Ishikawa (cell line): ENCODE measurements at regions not wholly inside any gene's neighbourhood (a gene's known extent, or its start where the extent isn't known, plus 50 kb on each side); places are given as distances from the start of the nearest gene placed in this dataset.

Experiments
- EGR1 ChIP-seq: IDR thresholded peaks from 2 replicates; pipeline ENCODE4 v1.6.1; 2012
- FOXM1 ChIP-seq: IDR thresholded peaks from 2 replicates; pipeline ENCODE4 v1.6.1; 2012; ENCODE audit warnings: low read depth, borderline replicate concordance
- TAF1 ChIP-seq: IDR thresholded peaks from 2 replicates; pipeline ENCODE4 v1.6.1; 2012; ENCODE audit warnings: low read depth, mild to moderate bottlenecking
- TCF12 ChIP-seq: IDR thresholded peaks from 2 replicates; pipeline ENCODE4 v1.6.1; 2012; ENCODE audit warnings: low read depth
- TF ChIP-seq, protein P1 (sequence below): IDR thresholded peaks from 2 replicates; pipeline ENCODE4 v1.6.1; 2012; ENCODE audit warnings: low read depth, mild to moderate bottlenecking

DNA sequence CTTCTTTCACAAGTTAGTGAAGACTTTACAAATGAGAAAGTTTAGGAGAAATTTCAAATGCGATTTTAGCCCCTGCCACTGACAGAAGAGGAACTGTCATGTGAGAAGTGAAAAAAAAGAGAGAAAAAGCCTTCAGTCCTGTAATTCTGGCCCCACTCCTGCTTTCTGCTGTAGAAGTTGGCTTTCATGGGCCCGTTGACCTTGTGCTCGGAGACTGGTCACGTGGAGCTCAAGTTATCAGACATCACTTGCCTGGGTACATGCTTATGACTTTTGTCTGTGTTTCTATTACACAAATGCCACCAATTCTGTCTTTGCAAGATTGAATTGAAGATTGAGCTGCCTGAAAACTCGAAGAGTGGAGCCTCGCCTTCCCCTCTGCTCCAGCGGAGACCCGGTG lies 749.9 kb downstream of the BCL11A start:
- no peak for TF ChIP-seq EGR1
- no peak for TF ChIP-seq FOXM1
- TF ChIP-seq TAF1: no peak
- no peak for TF ChIP-seq TCF12
- TF ChIP-seq, protein P1, sequence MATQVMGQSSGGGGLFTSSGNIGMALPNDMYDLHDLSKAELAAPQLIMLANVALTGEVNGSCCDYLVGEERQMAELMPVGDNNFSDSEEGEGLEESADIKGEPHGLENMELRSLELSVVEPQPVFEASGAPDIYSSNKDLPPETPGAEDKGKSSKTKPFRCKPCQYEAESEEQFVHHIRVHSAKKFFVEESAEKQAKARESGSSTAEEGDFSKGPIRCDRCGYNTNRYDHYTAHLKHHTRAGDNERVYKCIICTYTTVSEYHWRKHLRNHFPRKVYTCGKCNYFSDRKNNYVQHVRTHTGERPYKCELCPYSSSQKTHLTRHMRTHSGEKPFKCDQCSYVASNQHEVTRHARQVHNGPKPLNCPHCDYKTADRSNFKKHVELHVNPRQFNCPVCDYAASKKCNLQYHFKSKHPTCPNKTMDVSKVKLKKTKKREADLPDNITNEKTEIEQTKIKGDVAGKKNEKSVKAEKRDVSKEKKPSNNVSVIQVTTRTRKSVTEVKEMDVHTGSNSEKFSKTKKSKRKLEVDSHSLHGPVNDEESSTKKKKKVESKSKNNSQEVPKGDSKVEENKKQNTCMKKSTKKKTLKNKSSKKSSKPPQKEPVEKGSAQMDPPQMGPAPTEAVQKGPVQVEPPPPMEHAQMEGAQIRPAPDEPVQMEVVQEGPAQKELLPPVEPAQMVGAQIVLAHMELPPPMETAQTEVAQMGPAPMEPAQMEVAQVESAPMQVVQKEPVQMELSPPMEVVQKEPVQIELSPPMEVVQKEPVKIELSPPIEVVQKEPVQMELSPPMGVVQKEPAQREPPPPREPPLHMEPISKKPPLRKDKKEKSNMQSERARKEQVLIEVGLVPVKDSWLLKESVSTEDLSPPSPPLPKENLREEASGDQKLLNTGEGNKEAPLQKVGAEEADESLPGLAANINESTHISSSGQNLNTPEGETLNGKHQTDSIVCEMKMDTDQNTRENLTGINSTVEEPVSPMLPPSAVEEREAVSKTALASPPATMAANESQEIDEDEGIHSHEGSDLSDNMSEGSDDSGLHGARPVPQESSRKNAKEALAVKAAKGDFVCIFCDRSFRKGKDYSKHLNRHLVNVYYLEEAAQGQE: no peak
